SJCRH30 (cell line): ENCODE measurements at regions not wholly inside any gene's neighbourhood (a gene's known extent, or its start where the extent isn't known, plus 50 kb on each side); places are given as distances from the start of the nearest gene placed in this dataset.
A peak's percentile ranks its signal among the peaks of the same experiment; 100 is the strongest.

Source experiments
- DNase-seq, 2 experiments: peaks; one replicate each; pipeline ENCODE4 v3.0.0-alpha.2; 2015 to 2020
- H3K27ac ChIP-seq: fragments of 250-450 bp; sonication (Bioruptor Pico); 2 replicates; pipeline ENCODE4 v1.5.1; 2020; ENCODE audit warnings: mild to moderate bottlenecking, moderate library complexity
- H3K27me3 ChIP-seq: fragments of 250-450 bp; sonication (Bioruptor Pico); 2 replicates; pipeline ENCODE4 v1.5.1; 2020; ENCODE audit warnings: mild to moderate bottlenecking, moderate library complexity
- H3K36me3 ChIP-seq: fragments of 250-450 bp; sonication (Bioruptor Pico); 2 replicates; pipeline ENCODE4 v1.5.1; 2020; ENCODE audit warnings: mild to moderate bottlenecking, moderate library complexity
- H3K4me1 ChIP-seq: fragments of 250-450 bp; sonication (Bioruptor Pico); 2 replicates; pipeline ENCODE4 v1.5.1; 2020; ENCODE audit warnings: mild to moderate bottlenecking, moderate library complexity
- H3K4me3 ChIP-seq: fragments of 250-450 bp; sonication (Bioruptor Pico); 2 replicates; pipeline ENCODE4 v1.5.1; 2020; ENCODE audit warnings: mild to moderate bottlenecking, moderate library complexity
- H3K9me3 ChIP-seq: fragments of 250-450 bp; sonication (Bioruptor Pico); replicated peaks from 2 replicates; pipeline ENCODE4 v1.5.1; 2020; ENCODE audit warnings: mild to moderate bottlenecking, moderate library complexity

- Histone ChIP-seq H3K4me1 (peaks cover 12% of the 10 kb centered on the region), H3K27me3 (no peaks in the 10 kb centered on the region), H3K9me3 (0 out of 2 replicates have a peak, but pooled peaks cover 3% of the 10 kb centered on the region), H3K4me3 (no peak overlapping the region), H3K36me3 (no peaks in the 10 kb centered on the region), H3K27ac (no peak overlapping the region)
- no peak for DNase-seq
Observed at GRCh38 chr15:62431817-62432216, 266.7 kb upstream of the C2CD4B start.

DNA sequence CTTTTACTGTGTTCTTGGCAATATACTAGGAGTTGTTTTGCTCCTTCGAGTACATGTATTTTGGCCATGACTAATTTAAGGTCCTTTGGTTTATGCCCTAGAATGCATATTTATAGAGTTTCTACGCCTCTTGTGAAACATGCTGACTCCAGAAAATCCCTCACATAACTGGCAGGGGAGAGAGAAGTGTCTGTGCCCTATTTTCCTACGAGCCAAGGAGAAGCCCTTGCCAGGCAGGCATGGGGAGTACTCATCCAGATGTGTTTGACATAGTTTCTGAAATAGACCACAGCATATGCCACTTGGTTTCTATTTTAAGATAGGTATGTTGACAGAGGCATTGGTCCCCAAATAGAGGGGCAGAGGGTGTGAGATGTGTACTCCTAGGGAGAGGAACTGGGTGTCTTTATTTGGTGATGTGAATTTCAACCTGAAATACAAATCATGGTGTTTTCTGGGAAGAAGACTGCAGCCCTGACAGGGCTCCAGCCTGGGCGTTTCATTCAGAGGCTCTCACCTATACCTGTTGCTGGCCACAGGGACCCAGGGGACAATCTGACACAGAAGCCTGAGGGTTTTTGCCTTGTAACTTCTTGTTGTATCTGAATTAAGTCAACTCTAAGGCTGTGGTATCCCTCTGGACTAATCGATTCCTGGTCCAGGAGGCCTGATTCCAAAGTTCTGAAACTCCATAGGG lies 267.8 kb upstream of the C2CD4B start:
- no peak for DNase-seq
- peaks cover 1% of the 10 kb centered on the region; the same call in 1 of the 2 replicates for H3K4me1 ChIP-seq
- no peaks in the 10 kb centered on the region for H3K36me3 ChIP-seq
- H3K4me3 ChIP-seq, result no peak overlapping the region
- H3K27ac ChIP-seq, result no peak overlapping the region
- no peaks in the 10 kb centered on the region for H3K27me3 ChIP-seq
- 0 out of 2 replicates have a peak, but pooled peaks cover 3% of the 10 kb centered on the region for H3K9me3 ChIP-seq

GRCh38 chr15:62436235-62436634 lies 271.1 kb upstream of the C2CD4B start:
- no peak overlapping the region for H3K27ac ChIP-seq
- 0 out of 2 replicates have a peak, but pooled peaks cover 3% of the 10 kb centered on the region for H3K9me3 ChIP-seq
- no peaks in the 10 kb centered on the region for H3K27me3 ChIP-seq
- H3K36me3 ChIP-seq, result no peaks in the 10 kb centered on the region
- no peak for DNase-seq
- no peaks in the 10 kb centered on the region for H3K4me1 ChIP-seq
- H3K4me3 ChIP-seq, result no peak overlapping the region

- DNase-seq, result no peak
- no peaks in the 10 kb centered on the region for H3K27me3 ChIP-seq
- H3K36me3 ChIP-seq, result no peaks in the 10 kb centered on the region
- 0 out of 2 replicates have a peak, but pooled peaks cover 3% of the 10 kb centered on the region for H3K9me3 ChIP-seq
- H3K4me1 ChIP-seq, result no peaks in the 10 kb centered on the region
- H3K4me3 ChIP-seq, result no peak overlapping the region
- H3K27ac ChIP-seq, result no peak overlapping the region
Observed at GRCh38 chr15:62437753-62438152, 272.7 kb upstream of the C2CD4B start.

DNA sequence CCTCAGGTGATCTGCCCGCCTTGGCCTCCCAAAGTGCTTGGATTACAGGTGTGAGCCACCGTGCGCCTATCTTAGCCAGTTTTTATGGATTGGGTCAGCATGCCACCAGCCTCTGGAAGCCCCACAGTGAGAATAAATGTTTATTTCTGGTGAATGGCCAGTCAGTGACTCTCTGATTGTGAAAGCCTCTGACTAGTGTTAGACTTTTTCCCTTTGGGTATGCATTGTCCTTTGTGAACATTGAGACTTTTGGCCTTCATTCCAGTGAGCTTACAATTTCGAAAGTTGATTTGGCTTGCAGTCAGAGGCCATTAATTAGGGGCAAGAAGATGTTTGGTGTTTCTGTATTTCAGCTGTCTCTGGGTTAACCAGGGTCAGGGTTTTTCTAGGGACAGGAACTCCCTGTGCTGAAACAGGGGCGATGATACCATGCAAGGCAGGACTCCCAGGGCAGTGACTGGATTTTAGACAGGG lies 274.5 kb upstream of the C2CD4B start:
- Histone ChIP-seq H3K27me3 (no peaks in the 10 kb centered on the region), H3K9me3 (0 out of 2 replicates have a peak, but pooled peaks cover 2% of the 10 kb centered on the region), H3K4me3 (no peak overlapping the region), H3K36me3 (no peaks in the 10 kb centered on the region), H3K27ac (no peak overlapping the region), H3K4me1 (no peaks in the 10 kb centered on the region)
- DNase-seq, result no peak

DNA sequence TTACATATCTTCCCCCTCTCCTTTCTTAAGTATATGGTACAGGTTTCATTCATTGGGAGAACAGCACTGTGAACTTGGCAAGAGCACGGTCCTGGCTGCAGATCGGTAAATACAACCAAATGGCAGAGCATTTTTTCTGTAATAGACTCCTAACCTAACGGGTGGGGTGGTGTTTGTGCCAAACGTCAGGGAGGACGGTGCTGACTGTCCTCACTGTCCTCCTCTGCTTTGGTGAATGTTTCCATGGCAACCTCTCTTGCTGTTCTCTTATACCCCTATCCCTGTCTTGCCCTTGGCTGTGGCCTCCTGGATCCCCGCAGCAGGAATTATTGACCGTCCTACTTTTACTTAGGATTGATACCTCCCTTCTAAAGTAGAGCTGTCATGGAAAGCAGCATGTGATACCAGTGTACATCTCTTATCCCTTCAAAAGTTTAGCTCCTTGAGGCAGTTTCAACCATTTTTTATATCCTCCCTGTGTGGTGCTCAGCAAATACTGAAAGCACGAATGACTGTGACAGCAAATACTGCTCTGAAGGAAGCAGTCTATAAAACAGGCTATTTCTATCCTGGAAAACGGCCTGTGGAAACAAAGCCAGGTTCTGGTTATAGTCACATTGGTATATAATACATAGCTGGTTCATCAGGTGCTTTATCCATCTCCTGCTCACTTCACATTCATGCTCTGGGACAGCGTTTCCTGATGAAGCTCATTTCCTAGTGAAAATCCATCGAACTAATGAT lies 275.4 kb upstream of the C2CD4B start:
- Histone ChIP-seq H3K9me3 (no peaks in the 10 kb centered on the region), H3K27ac (no peak overlapping the region), H3K4me3 (no peak overlapping the region), H3K27me3 (no peaks in the 10 kb centered on the region), H3K36me3 (no peaks in the 10 kb centered on the region), H3K4me1 (no peaks in the 10 kb centered on the region)
- DNase-seq, result no peak

DNA sequence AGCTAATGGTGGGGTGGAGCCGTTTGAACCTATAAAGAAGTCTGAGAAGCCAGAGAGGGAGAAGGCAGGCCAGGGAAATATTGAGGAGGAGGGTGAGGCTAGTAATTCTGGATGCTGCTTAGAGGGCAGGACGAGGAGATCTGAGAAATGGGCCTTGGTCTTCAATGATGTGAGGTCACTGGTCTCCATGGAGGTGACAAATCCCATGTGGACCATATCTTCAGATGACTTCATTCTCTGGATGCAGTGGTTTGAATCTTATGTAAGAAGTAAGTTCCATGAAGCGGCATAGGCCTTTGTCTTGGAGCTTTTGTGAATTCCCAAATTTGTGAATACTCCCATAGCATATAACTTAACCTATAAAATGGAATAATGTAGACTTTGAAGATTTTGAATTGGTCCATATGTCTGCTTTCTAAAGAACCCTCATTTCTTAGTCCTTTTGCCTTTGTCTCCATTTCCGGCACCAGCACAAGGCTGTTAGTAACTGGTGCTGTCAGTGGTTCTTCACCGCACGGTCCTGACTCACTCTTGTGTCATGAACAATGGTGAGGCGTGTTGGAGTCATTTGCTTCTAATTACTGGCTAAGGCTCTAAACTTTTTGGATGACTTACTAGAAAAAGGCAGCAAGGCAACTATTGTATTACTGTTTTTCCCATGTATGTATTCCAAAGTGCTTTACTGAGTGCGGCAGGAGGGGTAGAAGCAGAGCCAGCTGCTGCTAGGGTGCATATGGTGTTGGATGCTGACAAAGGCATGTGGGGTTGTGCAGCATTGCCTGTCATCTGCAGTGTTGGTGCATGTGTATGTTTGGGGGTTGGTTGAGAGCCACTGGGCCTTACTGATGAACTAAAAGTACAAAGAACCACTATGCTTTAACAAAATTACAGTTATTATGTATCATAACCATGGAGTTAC lies 279.3 kb upstream of the C2CD4B start:
- DNase-seq, result no peak
- Histone ChIP-seq H3K4me3 (no peak overlapping the region), H3K36me3 (no peaks in the 10 kb centered on the region), H3K9me3 (no peaks in the 10 kb centered on the region), H3K27me3 (no peaks in the 10 kb centered on the region), H3K4me1 (no peaks in the 10 kb centered on the region), H3K27ac (no peak overlapping the region)

GRCh38 chr15:62445244-62445643 lies 280.2 kb upstream of the C2CD4B start:
- Histone ChIP-seq H3K4me3 (no peak overlapping the region), H3K27ac (no peak overlapping the region), H3K9me3 (no peaks in the 10 kb centered on the region), H3K36me3 (no peaks in the 10 kb centered on the region), H3K4me1 (no peaks in the 10 kb centered on the region), H3K27me3 (no peaks in the 10 kb centered on the region)
- no peak for DNase-seq

GRCh38 chr15:62446984-62447383 lies 281.9 kb upstream of the C2CD4B start:
- DNase-seq, result no peak
- Histone ChIP-seq H3K27me3 (no peaks in the 10 kb centered on the region), H3K36me3 (no peaks in the 10 kb centered on the region), H3K4me3 (no peak overlapping the region), H3K27ac (no peak overlapping the region), H3K4me1 (peaks cover 4% of the 10 kb centered on the region), H3K9me3 (no peaks in the 10 kb centered on the region)

- no peak for DNase-seq
- H3K27ac ChIP-seq, result no peak overlapping the region
- H3K36me3 ChIP-seq, result no peaks in the 10 kb centered on the region
- no peaks in the 10 kb centered on the region for H3K9me3 ChIP-seq
- no peak overlapping the region for H3K4me3 ChIP-seq
- no peaks in the 10 kb centered on the region for H3K27me3 ChIP-seq
- H3K4me1 ChIP-seq, result peaks cover 10% of the 10 kb centered on the region
Observed at GRCh38 chr15:62447742-62448141, 282.7 kb upstream of the C2CD4B start.

- no peak for DNase-seq
- Histone ChIP-seq H3K9me3 (no peaks in the 10 kb centered on the region), H3K27ac (no peak overlapping the region)
Observed at GRCh38 chr15:62449638-62450037, 284.6 kb upstream of the C2CD4B start.

DNA sequence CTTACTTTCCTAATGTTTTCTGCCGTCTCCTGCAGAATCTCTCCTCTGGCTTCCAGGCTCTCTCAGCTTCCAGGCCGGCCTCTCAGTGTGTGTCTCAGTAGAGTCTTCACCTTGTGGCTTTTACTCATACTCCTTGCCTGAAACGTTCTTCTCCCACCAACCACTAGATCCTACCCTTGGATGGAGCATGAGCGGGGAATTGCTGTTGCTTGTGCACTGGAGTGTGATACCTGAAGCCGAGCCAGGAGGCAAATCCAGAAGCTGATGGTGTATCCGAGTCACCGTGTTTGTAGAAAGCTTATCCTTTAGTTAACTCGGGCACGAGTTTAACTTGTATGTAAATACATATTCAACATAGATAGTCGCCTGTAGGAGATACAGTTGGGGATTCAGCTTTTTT lies 285.0 kb upstream of the C2CD4B start:
- DNase-seq, result no peak
- peaks cover 32% of the 10 kb centered on the region for H3K4me1 ChIP-seq

More at GRCh38 chr15:62449638-62450037, 284.6 kb upstream of the C2CD4B start:
- Histone ChIP-seq H3K36me3 (no peaks in the 10 kb centered on the region), H3K27me3 (no peaks in the 10 kb centered on the region), H3K4me3 (no peak overlapping the region), H3K4me1 (peaks cover 28% of the 10 kb centered on the region)

GRCh38 chr15:62452026-62452425 lies 286.9 kb upstream of the C2CD4B start:
- no peak for DNase-seq
- H3K36me3 ChIP-seq, result no peaks in the 10 kb centered on the region
- H3K9me3 ChIP-seq, result no peaks in the 10 kb centered on the region
- no peak overlapping the region; the same call in 1 of the 2 replicates for H3K27ac ChIP-seq
- no peak overlapping the region for H3K4me3 ChIP-seq
- H3K27me3 ChIP-seq, result no peaks in the 10 kb centered on the region
- H3K4me1 ChIP-seq, result peaks cover 36% of the 10 kb centered on the region

More for the DNA sequence above, 285.0 kb upstream of the C2CD4B start:
- H3K27me3 ChIP-seq, result no peaks in the 10 kb centered on the region
- H3K27ac ChIP-seq, result no peak overlapping the region
- H3K9me3 ChIP-seq, result no peaks in the 10 kb centered on the region
- H3K4me3 ChIP-seq, result no peak overlapping the region
- H3K36me3 ChIP-seq, result no peaks in the 10 kb centered on the region

DNA sequence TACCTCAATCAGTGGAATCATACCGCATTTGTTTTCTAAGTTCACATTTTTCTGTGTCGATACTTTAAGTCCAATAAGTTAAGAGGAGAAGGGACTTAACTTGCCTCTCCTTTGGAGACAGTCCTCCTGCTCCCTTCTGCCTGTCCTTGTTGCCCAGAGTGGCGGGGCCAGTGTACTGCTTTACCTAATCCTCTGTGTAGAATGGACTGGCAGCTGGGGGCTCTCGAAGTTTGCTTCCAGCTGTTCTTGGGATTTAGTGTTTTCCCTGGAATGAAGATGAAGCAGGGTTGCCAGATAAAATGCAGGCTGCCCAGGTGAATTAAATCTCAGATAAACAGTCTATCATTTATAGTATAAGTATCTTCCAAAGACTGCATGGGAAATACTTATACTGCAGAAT lies 287.6 kb upstream of the C2CD4B start:
- H3K9me3 ChIP-seq, result no peaks in the 10 kb centered on the region
- H3K27ac ChIP-seq, result peak overlapping the region; percentile 68
- no peaks in the 10 kb centered on the region for H3K36me3 ChIP-seq
- peak; percentile 82 to 86 for DNase-seq
- peaks cover 36% of the 10 kb centered on the region for H3K4me1 ChIP-seq
- H3K4me3 ChIP-seq, result no peak overlapping the region
- no peaks in the 10 kb centered on the region for H3K27me3 ChIP-seq
